ENCODE measurements at regions not wholly inside any gene's neighbourhood (a gene's known extent, or its start where the extent isn't known, plus 50 kb on each side); places are given as distances from the start of the nearest gene placed in this dataset.

DNA sequence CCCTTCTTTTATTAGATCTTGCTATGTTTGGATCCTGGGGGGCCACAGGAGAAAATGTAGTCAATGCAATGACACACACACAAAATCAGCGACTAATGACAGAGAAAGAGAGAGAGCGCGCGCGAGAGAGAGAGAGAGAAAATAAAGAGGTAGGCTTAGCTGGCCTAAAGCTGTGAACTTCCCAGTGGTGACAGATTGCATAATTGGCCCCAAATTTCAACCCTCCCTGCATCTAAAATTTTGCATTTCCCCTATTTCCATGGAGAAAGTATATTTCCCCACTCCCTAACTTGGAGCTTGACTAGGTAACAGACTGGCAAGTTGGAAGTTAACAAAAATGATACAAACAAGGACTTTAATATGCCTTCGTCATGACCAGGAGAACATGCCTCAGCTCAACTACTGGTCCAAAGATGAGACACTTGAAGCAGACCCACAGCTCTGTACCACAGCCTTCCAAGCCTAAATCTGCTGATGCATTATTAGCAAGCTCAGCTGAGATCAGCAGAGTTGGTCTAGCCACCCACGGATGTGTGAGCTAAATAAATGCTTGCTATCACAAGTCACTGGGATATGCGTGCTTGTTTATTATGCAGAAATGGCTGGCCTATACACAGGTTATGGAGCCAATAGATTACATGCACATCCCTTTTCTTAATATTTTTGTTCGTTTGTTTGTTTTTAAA lies 118.1 kb upstream of the PRDM1 start:
- TF ChIP-seq, protein P1, sequence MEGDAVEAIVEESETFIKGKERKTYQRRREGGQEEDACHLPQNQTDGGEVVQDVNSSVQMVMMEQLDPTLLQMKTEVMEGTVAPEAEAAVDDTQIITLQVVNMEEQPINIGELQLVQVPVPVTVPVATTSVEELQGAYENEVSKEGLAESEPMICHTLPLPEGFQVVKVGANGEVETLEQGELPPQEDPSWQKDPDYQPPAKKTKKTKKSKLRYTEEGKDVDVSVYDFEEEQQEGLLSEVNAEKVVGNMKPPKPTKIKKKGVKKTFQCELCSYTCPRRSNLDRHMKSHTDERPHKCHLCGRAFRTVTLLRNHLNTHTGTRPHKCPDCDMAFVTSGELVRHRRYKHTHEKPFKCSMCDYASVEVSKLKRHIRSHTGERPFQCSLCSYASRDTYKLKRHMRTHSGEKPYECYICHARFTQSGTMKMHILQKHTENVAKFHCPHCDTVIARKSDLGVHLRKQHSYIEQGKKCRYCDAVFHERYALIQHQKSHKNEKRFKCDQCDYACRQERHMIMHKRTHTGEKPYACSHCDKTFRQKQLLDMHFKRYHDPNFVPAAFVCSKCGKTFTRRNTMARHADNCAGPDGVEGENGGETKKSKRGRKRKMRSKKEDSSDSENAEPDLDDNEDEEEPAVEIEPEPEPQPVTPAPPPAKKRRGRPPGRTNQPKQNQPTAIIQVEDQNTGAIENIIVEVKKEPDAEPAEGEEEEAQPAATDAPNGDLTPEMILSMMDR (IDR thresholded peaks at IDR 0.05), result no peak
- no peak for TF ChIP-seq EZH2 (IDR thresholded peaks at IDR 0.05; ENCODE audit: borderline replicate concordance, insufficient read depth, low read depth, low read length, poor library complexity, severe bottlenecking)
